IMR-90 (cell line): ENCODE measurements at regions not wholly inside any gene's neighbourhood (a gene's known extent, or its start where the extent isn't known, plus 50 kb on each side); places are given as distances from the start of the nearest gene placed in this dataset.

ENCODE experiments used
- ATAC-seq: fragments of 200-7000 bp; cut with Tn5 transposase; 2 replicates; pipeline ENCODE4 v1.9.1; 2020; ENCODE audit warnings: low read depth, mild to moderate bottlenecking, moderate library complexity
- BruUV-seq: library from RNA; stranded (reverse); fragments of 400-500 nt; replicated peaks from 2 replicates; lab custom pipeline; 2021; lab: Mats Ljungman, UMichigan
- CTCF ChIA-PET: fragments of 300-600 bp; formaldehyde crosslinking; extraction: SDS; loops from one replicate; lab custom pipeline; 2021; ENCODE audit warnings: antibody characterized with exemption; lab: Yijun Ruan, JAX
- POLR2A ChIA-PET: fragments of 300-600 bp; sonication (Branson Sonifier 250); formaldehyde crosslinking; loops from one replicate; lab custom pipeline; 2022; ENCODE audit warnings: antibody characterized with exemption; ENCODE audit not compliant: unreplicated experiment; lab: Charles Lee
- DNase-seq: peaks from one replicate; pipeline ENCODE4 v3.0.0; 2013
- H2AFZ ChIP-seq: replicated peaks from 2 replicates; pipeline ENCODE3; 2013; ENCODE audit warnings: low read length, mild to moderate bottlenecking; ENCODE audit not compliant: poor library complexity
- H2AK5ac ChIP-seq: 2 replicates; pipeline ENCODE4 v1.6.1; 2013; ENCODE audit warnings: low read depth, low read length, inconsistent platforms
- H2AK9ac ChIP-seq: replicated peaks from 2 replicates; pipeline ENCODE3; 2013; ENCODE audit warnings: mild to moderate bottlenecking, low read depth, low read length, moderate library complexity; ENCODE audit not compliant: poor library complexity
- H2BK120ac ChIP-seq: 2 replicates; pipeline ENCODE4 v1.6.1; 2013; ENCODE audit warnings: low read depth, low read length, inconsistent platforms
- H2BK15ac ChIP-seq: 3 replicates; pipeline ENCODE4 v1.6.1; 2013; ENCODE audit warnings: low read depth, low read length, inconsistent platforms
- H2BK20ac ChIP-seq: 2 replicates; pipeline ENCODE4 v1.6.1; 2013; ENCODE audit warnings: low read depth, mild to moderate bottlenecking, inconsistent platforms, low read length, moderate library complexity
- H2BK5ac ChIP-seq: 2 replicates; pipeline ENCODE4 v1.6.1; 2013; ENCODE audit warnings: mild to moderate bottlenecking, low read depth, low read length, inconsistent platforms; ENCODE audit not compliant: poor library complexity, severe bottlenecking
- H3K14ac ChIP-seq: replicated peaks from 2 replicates; pipeline ENCODE4 v1.6.1; 2013; ENCODE audit warnings: low read depth, low read length, inconsistent platforms
- H3K18ac ChIP-seq: 2 replicates; pipeline ENCODE4 v1.6.1; 2013; ENCODE audit warnings: low read depth, low read length, control low read depth
- H3K23ac ChIP-seq: 2 replicates; pipeline ENCODE4 v1.6.1; 2013; ENCODE audit warnings: low read depth, low read length, inconsistent platforms
- H3K27ac ChIP-seq: 2 replicates; pipeline ENCODE4 v1.5.1; 2013; ENCODE audit warnings: mild to moderate bottlenecking, control low read depth, low read length; ENCODE audit not compliant: insufficient read depth
- H3K27me3 ChIP-seq: 2 replicates; pipeline ENCODE4 v1.6.1; 2013; ENCODE audit warnings: low read length; ENCODE audit not compliant: control insufficient read depth, insufficient read depth
- H3K36me3 ChIP-seq: 2 replicates; pipeline ENCODE4 v1.6.1; 2013; ENCODE audit warnings: low read length, mixed read lengths; ENCODE audit not compliant: control insufficient read depth, insufficient read depth
- H3K4ac ChIP-seq: 2 replicates; pipeline ENCODE4 v1.6.1; 2013; ENCODE audit warnings: low read depth, low read length, inconsistent platforms
- H3K4me1 ChIP-seq: 2 replicates; pipeline ENCODE4 v1.6.1; 2013; ENCODE audit warnings: low read length, mixed read lengths; ENCODE audit not compliant: control insufficient read depth, insufficient read depth
- H3K4me2 ChIP-seq: 2 replicates; pipeline ENCODE4 v1.6.1; 2013; ENCODE audit warnings: low read depth, mild to moderate bottlenecking, control low read depth, low read length, moderate library complexity
- H3K4me3 ChIP-seq: 2 replicates; pipeline ENCODE4 v1.5.1; 2013; ENCODE audit warnings: low read depth, mild to moderate bottlenecking, control low read depth, low read length, moderate library complexity; ENCODE audit not compliant: insufficient read depth
- H3K56ac ChIP-seq: 2 replicates; pipeline ENCODE4 v1.6.1; 2013; ENCODE audit warnings: low read length, inconsistent platforms; ENCODE audit not compliant: insufficient read depth; ENCODE audit errors: extremely low read depth
- H3K79me1 ChIP-seq, 2 experiments: 2 replicates each; pipeline ENCODE4 v1.6.1; 2013; ENCODE audit warnings: low read length in 2 of 2, inconsistent platforms in 1 of 2, low read depth in 1 of 2
- H3K9ac ChIP-seq: 2 replicates; pipeline ENCODE4 v1.6.1; 2013; ENCODE audit warnings: low read depth, low read length, control low read depth
- H3K9me1 ChIP-seq: 2 replicates; pipeline ENCODE4 v1.6.1; 2013; ENCODE audit warnings: low read length, inconsistent platforms; ENCODE audit not compliant: insufficient read depth
- H3K9me3 ChIP-seq: 2 replicates; pipeline ENCODE4 v1.6.1; 2013; ENCODE audit warnings: low read length; ENCODE audit not compliant: control insufficient read depth, insufficient read depth
- H4K20me1 ChIP-seq: 2 replicates; pipeline ENCODE4 v1.6.1; 2013; ENCODE audit warnings: low read length, inconsistent platforms; ENCODE audit not compliant: insufficient read depth
- H4K5ac ChIP-seq: 2 replicates; pipeline ENCODE4 v1.6.1; 2013; ENCODE audit warnings: mild to moderate bottlenecking, low read depth, low read length, control low read depth
- H4K8ac ChIP-seq, 2 experiments: 2 replicates each; pipeline ENCODE4 v1.6.1; 2013; ENCODE audit warnings: low read depth in 2 of 2, low read length in 2 of 2, control low read depth in 1 of 2, inconsistent platforms in 1 of 2
- H4K91ac ChIP-seq: 2 replicates; pipeline ENCODE4 v1.6.1; 2013; ENCODE audit warnings: low read depth, low read length, inconsistent platforms; ENCODE audit not compliant: insufficient read depth
- BHLHE40 ChIP-seq: fragments of 150-350 bp; IDR thresholded peaks from 2 replicates; pipeline ENCODE4 v1.6.1; 2016; ENCODE audit warnings: mild to moderate bottlenecking, low read depth, low read length
- CEBPB ChIP-seq: IDR thresholded peaks from 2 replicates; pipeline ENCODE4 v1.6.1; 2012; ENCODE audit warnings: low read depth, low read length, improper control_type of control experiment
- CHD1 ChIP-seq: IDR thresholded peaks from 2 replicates; pipeline ENCODE4 v1.6.1; 2012; ENCODE audit warnings: low read depth, low read length, improper control_type of control experiment
- FOS ChIP-seq: fragments of 150-350 bp; IDR thresholded peaks from 2 replicates; pipeline ENCODE4 v1.6.1; 2016; ENCODE audit warnings: low read depth, low read length
- MAFK ChIP-seq: IDR thresholded peaks from 2 replicates; pipeline ENCODE4 v1.6.1; 2012; ENCODE audit warnings: low read depth, low read length, improper control_type of control experiment
- MAZ ChIP-seq: IDR thresholded peaks from 2 replicates; pipeline ENCODE4 v1.6.1; 2012; ENCODE audit warnings: low read depth, mild to moderate bottlenecking, low read length, improper control_type of control experiment, moderate library complexity, borderline replicate concordance
- MXI1 ChIP-seq: IDR thresholded peaks from 2 replicates; pipeline ENCODE4 v1.6.1; 2012; ENCODE audit warnings: low read depth, mild to moderate bottlenecking, low read length, moderate library complexity, borderline replicate concordance
- NFE2L2 ChIP-seq: fragments of 150-350 bp; IDR thresholded peaks from 2 replicates; pipeline ENCODE4 v1.6.1; 2016; ENCODE audit warnings: low read depth, mild to moderate bottlenecking, low read length
- POLR2A ChIP-seq: IDR thresholded peaks from 2 replicates; pipeline ENCODE4 v1.6.1; 2012; ENCODE audit warnings: mild to moderate bottlenecking, low read depth, low read length
- RAD21 ChIP-seq: IDR thresholded peaks from 2 replicates; pipeline ENCODE4 v1.6.1; 2012; ENCODE audit warnings: low read length, improper control_type of control experiment
- RCOR1 ChIP-seq: IDR thresholded peaks from 2 replicates; pipeline ENCODE4 v1.6.1; 2012; ENCODE audit warnings: mild to moderate bottlenecking, low read length, improper control_type of control experiment; ENCODE audit not compliant: insufficient replicate concordance
- RFX5 ChIP-seq: IDR thresholded peaks from 2 replicates; pipeline ENCODE4 v1.8.0; 2012; ENCODE audit warnings: low read depth, mild to moderate bottlenecking, low read length, moderate library complexity
- SMC3 ChIP-seq: fragments of 150-350 bp; IDR thresholded peaks from 2 replicates; pipeline ENCODE4 v1.6.1; 2016; ENCODE audit warnings: low read depth, mild to moderate bottlenecking, antibody characterized with exemption, low read length, moderate library complexity
- WGBS, 2 experiments: methylation state at CpG; one replicate each; pipeline versions ENCODE4 v1.1.5 to v1.1.7; 2013; ENCODE audit warnings: missing lambda C conversion rate in 2 of 2; ENCODE audit not compliant: insufficient read length in 1 of 2; ENCODE audit errors: extremely low coverage in 2 of 2; 5-methylcytosine and 5-hydroxymethylcytosine counted together
- dilution Hi-C: fragments of 300-500 bp; cut with HindIII; formaldehyde crosslinking; loops from one replicate; pipeline ENCODE4 v1.14.3; 2018; ENCODE audit warnings: low sequenced_read_pairs; ENCODE audit not compliant: unreplicated experiment
- in situ Hi-C: fragments of 300-500 bp; cut with MboI; formaldehyde crosslinking; loops from 3 replicates; pipeline ENCODE4 v1.14.3; 2019; ENCODE audit warnings: low sequenced_read_pairs, inconsistent platforms, mixed read lengths
- intact Hi-C: fragments of 100-400 bp; cut with micrococcal nuclease; formaldehyde crosslinking; loops from 2 replicates; pipeline ENCODE4 v1.10.0; 2022
- TF ChIP-seq, protein P1 (sequence below): conservative IDR thresholded peaks from 2 replicates; pipeline ENCODE4 v1.5.1; 2012; ENCODE audit warnings: mild to moderate bottlenecking, low read depth, low read length, improper control_type of control experiment
- TF ChIP-seq, protein P2 (sequence below): fragments of 150-350 bp; IDR thresholded peaks from 2 replicates; pipeline ENCODE4 v1.6.1; 2017; ENCODE audit warnings: mild to moderate bottlenecking, antibody characterized with exemption, low read length, low read depth
- TF ChIP-seq, protein P3 (sequence below): fragments of 150-350 bp; IDR thresholded peaks from 2 replicates; pipeline ENCODE4 v1.6.1; 2016; ENCODE audit warnings: low read depth, mild to moderate bottlenecking, low read length, moderate library complexity, borderline replicate concordance

DNA sequence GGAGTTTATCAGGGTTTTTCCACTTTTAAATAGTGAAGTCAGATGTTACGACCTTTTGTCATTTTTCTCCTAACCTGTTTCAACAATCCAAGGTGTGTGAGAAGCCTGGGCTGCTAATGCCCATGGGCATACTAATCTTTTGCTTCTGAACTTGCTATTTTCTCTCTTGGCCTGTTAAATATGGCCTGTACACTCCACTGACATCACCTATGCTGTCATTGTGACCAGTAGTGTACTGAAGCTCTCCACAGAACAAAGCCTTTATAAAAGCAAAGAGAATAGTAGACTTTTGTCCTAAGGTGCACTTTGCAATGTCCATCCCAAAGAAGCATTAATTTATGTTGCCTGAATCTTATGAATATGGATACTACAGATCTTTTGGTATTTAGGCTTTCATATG is 1490.5 kb downstream of the STIM2 start:
- no TSS peak for BruUV-seq
- Histone ChIP-seq H2BK20ac (peak overlapping the region; percentile 33), H3K9me3 (peaks cover 2% of the 10 kb centered on the region; the same call in 1 of the 2 replicates), H3K56ac (no peak overlapping the region), H3K9me1 (no peaks in the 10 kb centered on the region), H2AK5ac (no peak overlapping the region), H4K91ac (peak overlapping the region; percentile 64), H2BK120ac (peak overlapping the region; percentile 87; the same call in 1 of the 2 replicates), H3K4me3 (no peak overlapping the region), H3K4me2 (no peak overlapping the region), H4K5ac (no peak overlapping the region; the same call in 1 of the 2 replicates), H3K18ac (no peak overlapping the region; the same call in 1 of the 2 replicates), H3K27me3 (no peaks in the 10 kb centered on the region), H2BK5ac (peak overlapping the region; percentile 86), H3K4me1 (0 out of 2 replicates have a peak, but pooled peaks cover 2% of the 10 kb centered on the region), H3K36me3 (no peaks in the 10 kb centered on the region), H3K4ac (0 out of 2 replicates have a peak overlapping the region, but pooled peaks have one; percentile 16), H2BK15ac (peak overlapping the region; percentile 57; the same call in 1 of the 3 replicates), H3K27ac (no peak overlapping the region), H4K8ac (peak overlapping the region in 1 of 2 experiments; percentile 39; a peak in 1 of 4 replicates), H2AK9ac (no peak overlapping the region), H2AFZ (no peak overlapping the region), H3K23ac (no peak overlapping the region), H3K79me1 (no peaks in the 10 kb centered on the region), H4K20me1 (no peaks in the 10 kb centered on the region), H3K9ac (no peak overlapping the region), H3K14ac (peak overlapping the region; percentile 44; the same call in 1 of the 2 replicates)
- CTCF ChIA-PET = no interaction called here
- dilution Hi-C loops (no loop called here), intact Hi-C loops (loop anchor here (10.0 kb wide), 1 partner anchor 486 kb away; no protein-coding TSS in a partner anchor), in situ Hi-C loops (no loop called here)
- no peak for ATAC-seq
- POLR2A ChIA-PET = no interaction called here
- no peak for DNase-seq
- TF ChIP-seq RFX5 (no peak), CHD1 (no peak), MXI1 (no peak), CEBPB (no peak), MAFK (no peak), BHLHE40 (no peak), NFE2L2 (no peak), FOS (no peak), SMC3 (no peak), RCOR1 (no peak), MAZ (no peak), POLR2A (no peak), RAD21 (no peak)
- TF ChIP-seq, protein P1, sequence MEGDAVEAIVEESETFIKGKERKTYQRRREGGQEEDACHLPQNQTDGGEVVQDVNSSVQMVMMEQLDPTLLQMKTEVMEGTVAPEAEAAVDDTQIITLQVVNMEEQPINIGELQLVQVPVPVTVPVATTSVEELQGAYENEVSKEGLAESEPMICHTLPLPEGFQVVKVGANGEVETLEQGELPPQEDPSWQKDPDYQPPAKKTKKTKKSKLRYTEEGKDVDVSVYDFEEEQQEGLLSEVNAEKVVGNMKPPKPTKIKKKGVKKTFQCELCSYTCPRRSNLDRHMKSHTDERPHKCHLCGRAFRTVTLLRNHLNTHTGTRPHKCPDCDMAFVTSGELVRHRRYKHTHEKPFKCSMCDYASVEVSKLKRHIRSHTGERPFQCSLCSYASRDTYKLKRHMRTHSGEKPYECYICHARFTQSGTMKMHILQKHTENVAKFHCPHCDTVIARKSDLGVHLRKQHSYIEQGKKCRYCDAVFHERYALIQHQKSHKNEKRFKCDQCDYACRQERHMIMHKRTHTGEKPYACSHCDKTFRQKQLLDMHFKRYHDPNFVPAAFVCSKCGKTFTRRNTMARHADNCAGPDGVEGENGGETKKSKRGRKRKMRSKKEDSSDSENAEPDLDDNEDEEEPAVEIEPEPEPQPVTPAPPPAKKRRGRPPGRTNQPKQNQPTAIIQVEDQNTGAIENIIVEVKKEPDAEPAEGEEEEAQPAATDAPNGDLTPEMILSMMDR = no peak
- TF ChIP-seq, protein P2, sequence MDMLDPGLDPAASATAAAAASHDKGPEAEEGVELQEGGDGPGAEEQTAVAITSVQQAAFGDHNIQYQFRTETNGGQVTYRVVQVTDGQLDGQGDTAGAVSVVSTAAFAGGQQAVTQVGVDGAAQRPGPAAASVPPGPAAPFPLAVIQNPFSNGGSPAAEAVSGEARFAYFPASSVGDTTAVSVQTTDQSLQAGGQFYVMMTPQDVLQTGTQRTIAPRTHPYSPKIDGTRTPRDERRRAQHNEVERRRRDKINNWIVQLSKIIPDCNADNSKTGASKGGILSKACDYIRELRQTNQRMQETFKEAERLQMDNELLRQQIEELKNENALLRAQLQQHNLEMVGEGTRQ = no peak
- TF ChIP-seq, protein P3, sequence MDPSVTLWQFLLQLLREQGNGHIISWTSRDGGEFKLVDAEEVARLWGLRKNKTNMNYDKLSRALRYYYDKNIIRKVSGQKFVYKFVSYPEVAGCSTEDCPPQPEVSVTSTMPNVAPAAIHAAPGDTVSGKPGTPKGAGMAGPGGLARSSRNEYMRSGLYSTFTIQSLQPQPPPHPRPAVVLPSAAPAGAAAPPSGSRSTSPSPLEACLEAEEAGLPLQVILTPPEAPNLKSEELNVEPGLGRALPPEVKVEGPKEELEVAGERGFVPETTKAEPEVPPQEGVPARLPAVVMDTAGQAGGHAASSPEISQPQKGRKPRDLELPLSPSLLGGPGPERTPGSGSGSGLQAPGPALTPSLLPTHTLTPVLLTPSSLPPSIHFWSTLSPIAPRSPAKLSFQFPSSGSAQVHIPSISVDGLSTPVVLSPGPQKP = no peak
- no CpG with 5 or more reads among the region's 1 CpG for WGBS, 2 experiments
